ENCODE measurements at regions not wholly inside any gene's neighbourhood (a gene's known extent, or its start where the extent isn't known, plus 50 kb on each side); places are given as distances from the start of the nearest gene placed in this dataset.

DNA sequence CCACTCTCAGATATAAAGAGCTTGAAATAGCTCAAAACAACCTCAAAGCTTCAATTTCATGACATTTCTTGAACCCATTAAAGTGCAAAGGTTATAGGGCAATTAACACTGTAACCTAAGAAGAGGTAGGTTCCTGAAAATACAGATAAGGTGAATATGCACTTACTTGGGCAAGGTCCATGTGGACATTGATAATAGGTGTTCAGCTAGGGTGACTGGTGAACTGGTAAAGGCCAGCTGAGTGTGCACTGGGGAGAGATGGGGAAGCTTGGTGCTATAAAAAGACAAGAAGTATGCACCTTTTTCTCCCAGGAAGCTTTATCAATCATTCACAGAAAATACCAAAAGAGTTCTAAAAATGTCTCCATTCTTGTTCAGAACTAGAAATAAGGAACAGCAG, 418.6 kb downstream of the SLC16A7 start:
- TF ChIP-seq, protein P1, sequence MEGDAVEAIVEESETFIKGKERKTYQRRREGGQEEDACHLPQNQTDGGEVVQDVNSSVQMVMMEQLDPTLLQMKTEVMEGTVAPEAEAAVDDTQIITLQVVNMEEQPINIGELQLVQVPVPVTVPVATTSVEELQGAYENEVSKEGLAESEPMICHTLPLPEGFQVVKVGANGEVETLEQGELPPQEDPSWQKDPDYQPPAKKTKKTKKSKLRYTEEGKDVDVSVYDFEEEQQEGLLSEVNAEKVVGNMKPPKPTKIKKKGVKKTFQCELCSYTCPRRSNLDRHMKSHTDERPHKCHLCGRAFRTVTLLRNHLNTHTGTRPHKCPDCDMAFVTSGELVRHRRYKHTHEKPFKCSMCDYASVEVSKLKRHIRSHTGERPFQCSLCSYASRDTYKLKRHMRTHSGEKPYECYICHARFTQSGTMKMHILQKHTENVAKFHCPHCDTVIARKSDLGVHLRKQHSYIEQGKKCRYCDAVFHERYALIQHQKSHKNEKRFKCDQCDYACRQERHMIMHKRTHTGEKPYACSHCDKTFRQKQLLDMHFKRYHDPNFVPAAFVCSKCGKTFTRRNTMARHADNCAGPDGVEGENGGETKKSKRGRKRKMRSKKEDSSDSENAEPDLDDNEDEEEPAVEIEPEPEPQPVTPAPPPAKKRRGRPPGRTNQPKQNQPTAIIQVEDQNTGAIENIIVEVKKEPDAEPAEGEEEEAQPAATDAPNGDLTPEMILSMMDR (conservative IDR thresholded peaks at IDR 0.05 in 1 of 2, IDR thresholded peaks at IDR 0.05 in 1 of 2; ENCODE audit: low read depth in 1 of 2, low read length in 2 of 2), result no peak
- no peak for TF ChIP-seq EZH2 (IDR thresholded peaks at IDR 0.05; ENCODE audit: low read length, missing control alignments)

Data from fibroblast of lung (primary cell).